ENCODE measurements at regions not wholly inside any gene's neighbourhood (a gene's known extent, or its start where the extent isn't known, plus 50 kb on each side); places are given as distances from the start of the nearest gene placed in this dataset.

DNA sequence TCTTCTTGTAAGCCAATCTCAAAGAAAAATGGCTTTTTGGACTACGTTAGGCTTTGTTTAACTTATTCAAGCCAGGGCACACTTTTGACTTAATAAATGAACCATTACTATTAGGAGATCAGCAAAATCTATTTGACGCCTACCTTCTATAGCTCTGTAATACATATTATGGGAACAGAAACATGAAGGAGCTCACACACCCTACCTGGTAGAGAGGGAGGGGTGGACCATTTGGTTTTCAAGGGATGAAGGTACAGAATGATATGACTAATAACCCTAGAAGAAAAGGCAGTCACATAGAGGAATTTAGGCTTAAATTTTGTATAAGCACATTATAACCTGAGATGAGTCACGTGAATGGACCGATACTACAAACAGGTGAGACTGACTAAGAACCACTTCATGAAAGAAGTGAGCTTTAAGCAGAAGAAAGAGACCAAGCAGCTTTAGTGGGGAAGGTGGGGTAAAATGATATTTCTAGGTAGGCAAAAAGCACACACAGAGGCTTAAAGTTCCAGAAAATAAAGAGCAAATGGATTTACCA, 106.8 kb upstream of the CTTNBP2 start:
- H3K36me3 Mint-ChIP-seq (ENCODE audit: unreplicated experiment), result no peaks in the 10 kb centered on the region
- H3K27ac Mint-ChIP-seq (ENCODE audit: unreplicated experiment), result no peak overlapping the region
- TF ChIP-seq, protein P1, sequence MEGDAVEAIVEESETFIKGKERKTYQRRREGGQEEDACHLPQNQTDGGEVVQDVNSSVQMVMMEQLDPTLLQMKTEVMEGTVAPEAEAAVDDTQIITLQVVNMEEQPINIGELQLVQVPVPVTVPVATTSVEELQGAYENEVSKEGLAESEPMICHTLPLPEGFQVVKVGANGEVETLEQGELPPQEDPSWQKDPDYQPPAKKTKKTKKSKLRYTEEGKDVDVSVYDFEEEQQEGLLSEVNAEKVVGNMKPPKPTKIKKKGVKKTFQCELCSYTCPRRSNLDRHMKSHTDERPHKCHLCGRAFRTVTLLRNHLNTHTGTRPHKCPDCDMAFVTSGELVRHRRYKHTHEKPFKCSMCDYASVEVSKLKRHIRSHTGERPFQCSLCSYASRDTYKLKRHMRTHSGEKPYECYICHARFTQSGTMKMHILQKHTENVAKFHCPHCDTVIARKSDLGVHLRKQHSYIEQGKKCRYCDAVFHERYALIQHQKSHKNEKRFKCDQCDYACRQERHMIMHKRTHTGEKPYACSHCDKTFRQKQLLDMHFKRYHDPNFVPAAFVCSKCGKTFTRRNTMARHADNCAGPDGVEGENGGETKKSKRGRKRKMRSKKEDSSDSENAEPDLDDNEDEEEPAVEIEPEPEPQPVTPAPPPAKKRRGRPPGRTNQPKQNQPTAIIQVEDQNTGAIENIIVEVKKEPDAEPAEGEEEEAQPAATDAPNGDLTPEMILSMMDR (IDR thresholded peaks at IDR 0.05; ENCODE audit: partially characterized antibody, unreplicated experiment), result no peak
- H3K4me3 Mint-ChIP-seq (ENCODE audit: unreplicated experiment), result no peak overlapping the region
- H3K4me1 Mint-ChIP-seq (ENCODE audit: low read depth, unreplicated experiment), result no peaks in the 10 kb centered on the region
- no peaks in the 10 kb centered on the region for H3K9me3 Mint-ChIP-seq (ENCODE audit: unreplicated experiment)
- H3K27me3 Mint-ChIP-seq (ENCODE audit: unreplicated experiment), result no peaks in the 10 kb centered on the region
- no peak for DNase-seq

DNA sequence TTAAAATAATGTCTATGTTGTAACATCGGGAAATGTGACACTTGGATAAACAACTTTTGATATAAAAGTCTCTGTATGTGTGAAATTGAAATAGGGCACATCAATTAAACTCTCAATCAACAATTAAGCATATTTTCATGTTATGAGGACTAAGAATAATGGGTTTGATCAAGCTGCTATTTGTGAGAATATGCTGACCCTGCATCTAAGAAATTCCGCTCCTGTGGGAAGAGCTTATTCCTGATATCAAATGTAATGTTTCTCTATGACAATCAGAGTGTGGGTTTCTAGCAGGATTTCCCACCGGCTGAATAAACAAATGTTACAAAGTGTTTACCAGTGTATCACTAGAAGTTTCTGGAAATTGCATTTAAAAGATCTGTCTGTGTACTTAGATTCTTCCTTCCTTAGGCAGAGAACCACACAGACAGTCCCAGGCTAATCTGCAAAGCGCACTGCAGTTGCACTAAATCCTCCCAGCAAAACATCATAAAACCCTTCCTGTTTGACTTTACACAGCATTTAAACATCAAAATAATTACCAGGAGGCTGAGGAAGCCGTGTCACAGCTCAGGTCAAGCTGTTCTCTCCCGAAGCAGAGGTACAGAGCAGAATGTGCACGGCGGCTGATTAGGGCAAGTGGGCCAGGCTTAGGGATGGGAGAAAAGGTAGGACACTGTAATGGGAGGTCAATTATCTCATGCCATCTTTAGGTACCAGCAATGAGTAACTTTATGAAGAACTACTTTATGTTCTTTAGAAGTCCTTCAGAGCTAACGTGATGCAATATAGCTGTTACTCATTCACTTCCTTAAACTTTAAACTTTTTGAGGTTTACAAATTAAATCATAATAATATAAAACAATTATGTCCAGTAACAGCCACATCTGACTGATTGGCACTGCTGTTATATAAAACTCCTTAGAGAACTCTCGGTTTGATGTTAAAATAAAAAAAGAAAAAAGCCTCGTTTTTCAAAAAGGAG, 109.1 kb upstream of the CTTNBP2 start:
- H3K27ac Mint-ChIP-seq (ENCODE audit: unreplicated experiment), result no peak overlapping the region
- DNase-seq, result no peak
- no peaks in the 10 kb centered on the region for H3K9me3 Mint-ChIP-seq (ENCODE audit: unreplicated experiment)
- H3K27me3 Mint-ChIP-seq (ENCODE audit: unreplicated experiment), result no peaks in the 10 kb centered on the region
- TF ChIP-seq, protein P1 (IDR thresholded peaks at IDR 0.05; ENCODE audit: partially characterized antibody, unreplicated experiment), result no peak
- no peaks in the 10 kb centered on the region for H3K4me1 Mint-ChIP-seq (ENCODE audit: low read depth, unreplicated experiment)
- H3K36me3 Mint-ChIP-seq (ENCODE audit: unreplicated experiment), result no peaks in the 10 kb centered on the region
- no peak overlapping the region for H3K4me3 Mint-ChIP-seq (ENCODE audit: unreplicated experiment)

DNA sequence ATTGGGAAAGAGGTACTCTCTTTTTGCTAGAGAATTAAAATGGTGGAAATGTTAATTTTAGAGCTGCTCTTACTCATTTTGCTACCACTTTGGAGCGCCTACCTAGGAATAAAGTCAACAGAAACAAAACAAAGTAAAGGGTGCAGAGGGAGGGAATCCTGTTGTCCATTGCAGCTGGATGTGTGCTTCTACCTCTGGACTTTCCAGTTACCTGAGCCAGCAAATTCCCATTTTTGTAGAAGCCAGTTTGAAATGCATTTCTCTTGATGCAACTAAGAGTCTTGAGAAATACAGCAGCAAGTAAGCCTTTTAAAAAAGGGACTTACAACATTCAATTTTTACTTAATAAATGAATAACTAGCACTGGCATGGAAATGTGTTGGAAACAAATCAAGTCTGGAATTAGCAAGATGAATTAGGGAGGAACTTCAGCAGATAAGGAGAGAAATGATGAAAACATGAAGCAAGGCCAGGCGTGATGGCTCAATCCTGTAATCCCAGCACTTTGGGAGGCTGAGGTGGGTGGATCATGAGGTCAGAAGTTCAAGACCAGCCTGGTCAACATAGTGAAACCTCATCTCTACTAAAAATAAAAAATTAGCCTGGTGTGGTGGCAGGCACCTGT, 113.5 kb upstream of the CTTNBP2 start:
- Mint-ChIP-seq H3K36me3 (ENCODE audit: unreplicated experiment) (no peaks in the 10 kb centered on the region), H3K4me3 (ENCODE audit: unreplicated experiment) (no peak overlapping the region), H3K9me3 (ENCODE audit: unreplicated experiment) (no peaks in the 10 kb centered on the region), H3K4me1 (ENCODE audit: low read depth, unreplicated experiment) (no peaks in the 10 kb centered on the region), H3K27ac (ENCODE audit: unreplicated experiment) (no peak overlapping the region), H3K27me3 (ENCODE audit: unreplicated experiment) (no peaks in the 10 kb centered on the region)
- TF ChIP-seq, protein P1 (IDR thresholded peaks at IDR 0.05; ENCODE audit: partially characterized antibody, unreplicated experiment), result no peak
- no peak for DNase-seq

DNA sequence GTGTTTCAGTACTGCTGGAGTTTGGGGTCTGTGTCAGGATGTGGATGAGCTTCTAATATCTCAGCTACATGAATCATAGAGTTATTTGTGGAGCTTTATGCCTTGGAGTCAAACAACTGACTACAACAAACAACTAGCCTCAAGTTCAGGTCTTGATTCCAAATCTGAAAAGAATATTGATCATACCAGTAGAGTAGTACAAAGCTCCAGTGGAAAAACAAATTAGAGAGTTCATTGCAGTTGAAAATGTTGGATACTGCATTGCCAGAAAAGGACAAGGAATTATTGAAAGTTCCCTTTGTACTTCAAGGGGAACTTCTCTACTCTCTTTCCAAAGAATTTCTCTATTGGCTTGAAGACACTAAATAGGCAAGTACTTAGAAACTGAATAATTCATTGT, 117.6 kb upstream of the CTTNBP2 start:
- Mint-ChIP-seq H3K9me3 (ENCODE audit: unreplicated experiment) (no peaks in the 10 kb centered on the region), H3K27me3 (ENCODE audit: unreplicated experiment) (no peaks in the 10 kb centered on the region), H3K4me1 (ENCODE audit: low read depth, unreplicated experiment) (no peaks in the 10 kb centered on the region), H3K36me3 (ENCODE audit: unreplicated experiment) (no peaks in the 10 kb centered on the region), H3K4me3 (ENCODE audit: unreplicated experiment) (no peak overlapping the region), H3K27ac (ENCODE audit: unreplicated experiment) (no peak overlapping the region)
- DNase-seq, result no peak
- TF ChIP-seq, protein P1 (IDR thresholded peaks at IDR 0.05; ENCODE audit: partially characterized antibody, unreplicated experiment), result no peak
